Kidney (tissue), 13 donors: ENCODE measurements at regions not wholly inside any gene's neighbourhood (a gene's known extent, or its start where the extent isn't known, plus 50 kb on each side); places are given as distances from the start of the nearest gene placed in this dataset.

Source experiments
- DNase-seq, 5 donors: peaks; one replicate each; pipeline ENCODE4 v3.0.0-alpha.2; 2013 to 2020
- FAIRE-seq: peaks from 2 replicates; lab custom pipeline; 2012; peaks lifted over from hg19 to GRCh38; lab: Jason Lieb, UNC
- H3K27ac ChIP-seq, 2 donors: one replicate each; pipeline ENCODE4 v1.7.0; 2013; ENCODE audit warnings: low read depth in 2 of 2, low read length in 2 of 2, inconsistent platforms in 1 of 2
- H3K27me3 ChIP-seq: one replicate; pipeline ENCODE4 v1.7.1; 2013; ENCODE audit warnings: low read length, inconsistent platforms; ENCODE audit not compliant: control insufficient read depth, insufficient read depth
- H3K36me3 ChIP-seq, 3 donors: one replicate each; pipeline versions ENCODE4 v1.7.0 to v1.7.1; 2013; ENCODE audit warnings: low read length in 3 of 3, control low read depth in 1 of 3, inconsistent platforms in 1 of 3; ENCODE audit not compliant: insufficient read depth in 3 of 3, control insufficient read depth in 2 of 3
- H3K4me1 ChIP-seq, 3 donors: one replicate each; pipeline versions ENCODE4 v1.7.0 to v1.7.1; 2013; ENCODE audit warnings: low read length in 3 of 3, inconsistent platforms in 1 of 3, low read depth in 1 of 3; ENCODE audit not compliant: control insufficient read depth in 2 of 3, insufficient read depth in 2 of 3
- H3K4me3 ChIP-seq, 3 donors: one replicate each; pipeline versions ENCODE4 v1.7.0 to v1.8.1; 2013; ENCODE audit warnings: low read length in 3 of 3, control low read depth in 1 of 3, inconsistent platforms in 1 of 3
- H3K9ac ChIP-seq, 3 donors: one replicate each; pipeline versions ENCODE4 v1.7.0 to v1.7.1; 2013; ENCODE audit warnings: low read length in 3 of 3, control low read depth in 1 of 3, inconsistent platforms in 1 of 3
- H3K9me3 ChIP-seq, 3 donors: one replicate each; pipeline versions ENCODE4 v1.7.0 to v1.7.1; 2013; ENCODE audit warnings: low read length in 3 of 3, control low read depth in 1 of 3, inconsistent platforms in 1 of 3; ENCODE audit not compliant: control insufficient read depth in 2 of 3, insufficient read depth in 1 of 3
- CTCF ChIP-seq: IDR thresholded peaks from 3 replicates; pipeline ENCODE4 v1.5.1; 2012; ENCODE audit warnings: mild to moderate bottlenecking, moderate library complexity, borderline replicate concordance; ENCODE audit not compliant: insufficient read depth; ENCODE audit errors: extremely low read depth
- intact Hi-C: fragments of 100-400 bp; cut with DNase I; formaldehyde crosslinking; loops from one replicate; pipeline ENCODE4 v1.11.1; 2022
- donor health status: control.
- donor health status: control.
- donor health status: control.
- donor health status: control.
- donor health status: control.
- donor health status: DM: yes; HTN: yes; CAD: no.
- donor health status: Normal renal cell carcinoma (clear cell type).

GRCh38 chr2:43075054-43075593 is 151.3 kb downstream of the ZFP36L2 start:
- no peaks in the 10 kb centered on the region for H3K9me3 ChIP-seq
- H3K4me1 ChIP-seq, result peaks cover 9 to 44% (median 22%) of the 10 kb centered on the region in 3 donors
- no peaks in the 10 kb centered on the region for H3K27me3 ChIP-seq
- peak; percentile 57 for FAIRE-seq
- no peaks in the 10 kb centered on the region for H3K36me3 ChIP-seq
- peak overlapping the region; percentile 47 to 82 for H3K27ac ChIP-seq
- H3K9ac ChIP-seq, result no peak overlapping the region
- TF ChIP-seq CTCF, result no peak
- H3K4me3 ChIP-seq, result no peak overlapping the region
- peak; percentile 49 to 93 (median 74) for DNase-seq
- intact Hi-C loops, result no loop called here

GRCh38 chr2:43074592-43075053 is 151.8 kb downstream of the ZFP36L2 start:
- TF ChIP-seq CTCF, result no peak
- no peak overlapping the region for H3K4me3 ChIP-seq
- intact Hi-C loops, result no loop called here
- H3K4me1 ChIP-seq, result peaks cover 9 to 48% (median 22%) of the 10 kb centered on the region in 3 donors
- H3K27me3 ChIP-seq, result no peaks in the 10 kb centered on the region
- peak overlapping the region; percentile 47 to 66 for H3K27ac ChIP-seq
- H3K9me3 ChIP-seq, result no peaks in the 10 kb centered on the region
- peak in 1 of 5 donors; percentile 27 for DNase-seq
- no peak for FAIRE-seq
- no peaks in the 10 kb centered on the region for H3K36me3 ChIP-seq
- no peak overlapping the region for H3K9ac ChIP-seq

- Histone ChIP-seq H3K4me1 (peaks cover 9 to 48% (median 22%) of the 10 kb centered on the region in 3 donors), H3K9ac (no peak overlapping the region), H3K9me3 (no peaks in the 10 kb centered on the region), H3K36me3 (no peaks in the 10 kb centered on the region), H3K4me3 (no peak overlapping the region), H3K27ac (peak overlapping the region; percentile 10 to 20), H3K27me3 (no peaks in the 10 kb centered on the region)
- DNase-seq (peak in 1 of 5 donors; percentile 35), FAIRE-seq (no peak)
- intact Hi-C loops, result no loop called here
- TF ChIP-seq CTCF, result no peak
Measured at GRCh38 chr2:43074052-43074451, 152.4 kb downstream of the ZFP36L2 start.
